HCT116 (cell line): ENCODE measurements at regions not wholly inside any gene's neighbourhood (a gene's known extent, or its start where the extent isn't known, plus 50 kb on each side); places are given as distances from the start of the nearest gene placed in this dataset.

Source experiments
- ATAC-seq: fragments of 200-7000 bp; cut with Tn5 transposase; 2 replicates; pipeline ENCODE4 v1.9.1; 2020; ENCODE audit warnings: mild to moderate bottlenecking, moderate library complexity
- BruUV-seq: library from RNA; stranded (reverse); fragments of 400-500 nt; replicated peaks from 2 replicates; lab custom pipeline; 2021; lab: Mats Ljungman, UMichigan
- CTCF ChIA-PET: fragments of 300-600 bp; sonication (Branson Sonifier 250); formaldehyde crosslinking; loops from one replicate; lab custom pipeline; 2021; ENCODE audit warnings: antibody characterized with exemption; lab: Charles Lee
- POLR2A ChIA-PET: fragments of 300-600, 350-600 bp; sonication (Branson Sonifier 250); formaldehyde crosslinking; loops from one replicate; lab custom pipeline; 2021; ENCODE audit warnings: antibody characterized with exemption; lab: Charles Lee
- RAD21 ChIA-PET, 2 experiments: fragments of 300-600 bp; sonication (Branson Sonifier 250); formaldehyde crosslinking; loops; one replicate each; lab custom pipeline; 2023; ENCODE audit warnings: low total read pairs in 2 of 2; ENCODE audit not compliant: uncharacterized antibody in 2 of 2, unreplicated experiment in 2 of 2, low non-redundant PET in 1 of 2; lab: Charles Lee
- DNase-seq: peaks from one replicate; pipeline ENCODE4 v3.0.0-alpha.2; 2010; ENCODE audit warnings: low read depth, low spot score
- H2AFZ ChIP-seq: fragments of 200-600 bp; shearing (Covaris generic), sonication (generic); 2 replicates; pipeline ENCODE4 v1.6.1; 2017; ENCODE audit warnings: low read depth, mixed run types, mixed read lengths, antibody characterized with exemption, low read length; ENCODE audit not compliant: poor library complexity, severe bottlenecking
- H3K27ac ChIP-seq: 2 replicates; pipeline ENCODE4 v1.5.1; 2012; ENCODE audit warnings: low read depth, low read length
- H3K27me3 ChIP-seq: fragments of 200-600 bp; sonication (generic); 2 replicates; pipeline ENCODE4 v1.6.1; 2016; ENCODE audit warnings: mixed run types, low read length, mixed read lengths; ENCODE audit not compliant: insufficient read depth
- H3K36me3 ChIP-seq, 2 experiments: fragments of 200-500 bp in 1 of 2; fragments of 200-600 bp in 1 of 2; sonication (Bioruptor generic) in 1 of 2; sonication (generic) in 1 of 2; 2 replicates each; pipeline versions ENCODE4 v1.5.1 to v1.6.1; 2014 to 2016; ENCODE audit warnings: low read length in 2 of 2, inconsistent platforms in 1 of 2, mixed read lengths in 1 of 2, mixed run types in 1 of 2; ENCODE audit not compliant: insufficient read depth in 2 of 2, control insufficient read depth in 1 of 2
- H3K4me1 ChIP-seq, 2 experiments: fragments of 200-600 bp in 1 of 2; sonication (generic) in 1 of 2; 2 replicates each; pipeline versions ENCODE4 v1.5.1 to v1.6.1; 2012 to 2017; ENCODE audit warnings: low read length in 2 of 2, inconsistent platforms in 1 of 2, mild to moderate bottlenecking in 1 of 2, mixed read lengths in 1 of 2, mixed run types in 1 of 2, moderate library complexity in 1 of 2; ENCODE audit not compliant: insufficient read depth in 2 of 2, control insufficient read depth in 1 of 2
- H3K4me2 ChIP-seq: fragments of 200-600 bp; sonication (generic); 2 replicates; pipeline ENCODE4 v1.6.1; 2017; ENCODE audit warnings: mixed run types, low read length, mixed read lengths
- H3K4me3 ChIP-seq, 2 experiments: fragments of 200-600 bp in 1 of 2; sonication (generic) in 1 of 2; replicated peaks in 1 of 2; 2 replicates each; pipeline ENCODE4 v1.5.1; 2011 to 2016; ENCODE audit warnings: low read length in 2 of 2, control low read depth in 1 of 2, low read depth in 1 of 2, mild to moderate bottlenecking in 1 of 2, mixed read lengths in 1 of 2, mixed run types in 1 of 2
- H3K79me2 ChIP-seq: fragments of 200-600 bp; sonication (generic); 2 replicates; pipeline ENCODE4 v1.6.1; 2017; ENCODE audit warnings: mild to moderate bottlenecking, mixed run types, low read length, moderate library complexity, mixed read lengths; ENCODE audit not compliant: insufficient read depth
- H3K9ac ChIP-seq: fragments of 200-600 bp; sonication (generic); 2 replicates; pipeline ENCODE4 v1.6.1; 2016; ENCODE audit warnings: low read length, mixed read lengths
- H3K9me2 ChIP-seq: fragments of 200-600 bp; sonication (generic), shearing (Covaris generic); 2 replicates; pipeline ENCODE4 v1.6.1; 2017; ENCODE audit warnings: mixed run types, mild to moderate bottlenecking, moderate library complexity; ENCODE audit not compliant: insufficient read depth
- H3K9me3 ChIP-seq, 2 experiments: fragments of 200-500 bp in 1 of 2; fragments of 200-600 bp in 1 of 2; sonication (Bioruptor generic) in 1 of 2; sonication (generic) in 1 of 2; 2 replicates each; pipeline ENCODE4 v1.6.1; 2014 to 2017; ENCODE audit warnings: low read length in 2 of 2, mixed read lengths in 2 of 2, inconsistent platforms in 1 of 2, low read depth in 1 of 2, mild to moderate bottlenecking in 1 of 2, mixed run types in 1 of 2, moderate library complexity in 1 of 2; ENCODE audit not compliant: control insufficient read depth in 1 of 2, insufficient read depth in 1 of 2
- H4K20me1 ChIP-seq: fragments of 200-600 bp; sonication (generic), shearing (Covaris generic); 2 replicates; pipeline ENCODE4 v1.6.1; 2017; ENCODE audit warnings: mixed run types, mild to moderate bottlenecking, moderate library complexity; ENCODE audit not compliant: insufficient read depth
- ELF1 ChIP-seq: IDR thresholded peaks from 2 replicates; pipeline ENCODE4 v1.6.1; 2012; ENCODE audit warnings: low read depth, borderline replicate concordance
- intact Hi-C: fragments of 100-400 bp; cut with micrococcal nuclease; formaldehyde crosslinking; loops from 2 replicates; pipeline ENCODE4 v1.10.0; 2022
- TF ChIP-seq, protein P1 (sequence below): IDR thresholded peaks from 2 replicates; pipeline ENCODE4 v1.6.1; 2012
- TF ChIP-seq, protein P2 (sequence below): IDR thresholded peaks from 2 replicates; pipeline ENCODE4 v1.6.1; 2011; ENCODE audit warnings: mild to moderate bottlenecking, low read length, moderate library complexity; ENCODE audit not compliant: insufficient replicate concordance; ENCODE audit errors: extremely low read depth

DNA sequence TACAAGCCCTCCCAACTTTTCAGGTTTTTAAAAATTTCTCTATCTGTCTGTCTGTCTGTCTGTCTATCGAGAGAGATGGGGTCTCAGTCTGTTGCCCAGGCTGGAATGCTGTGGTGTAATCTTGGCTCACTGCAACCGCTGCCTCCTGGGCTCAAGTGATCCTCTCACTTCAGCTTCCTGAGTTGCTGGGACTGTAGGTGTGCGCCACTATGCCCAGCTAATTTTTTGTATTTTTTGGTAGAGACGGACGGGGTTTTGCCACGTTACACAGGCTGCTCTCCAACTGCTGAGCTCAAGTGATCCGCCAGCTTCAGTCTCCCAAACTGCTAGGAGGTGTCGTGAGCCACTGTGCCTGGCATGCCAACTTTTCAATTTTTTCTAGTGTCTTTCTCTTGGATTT lies 437.2 kb downstream of the PCNX1 start:
- no peak overlapping the region for H3K27ac ChIP-seq
- no peak overlapping the region for H2AFZ ChIP-seq
- no peak for DNase-seq
- no peaks in the 10 kb centered on the region for H3K9me2 ChIP-seq
- TF ChIP-seq, protein P1, sequence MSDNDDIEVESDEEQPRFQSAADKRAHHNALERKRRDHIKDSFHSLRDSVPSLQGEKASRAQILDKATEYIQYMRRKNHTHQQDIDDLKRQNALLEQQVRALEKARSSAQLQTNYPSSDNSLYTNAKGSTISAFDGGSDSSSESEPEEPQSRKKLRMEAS, result no peak
- no peak overlapping the region for H3K4me3 ChIP-seq
- H3K27me3 ChIP-seq, result no peaks in the 10 kb centered on the region
- no peaks in the 10 kb centered on the region for H3K9me3 ChIP-seq
- CTCF ChIA-PET, result no interaction called here
- POLR2A ChIA-PET, result no interaction called here
- no peak overlapping the region for H3K4me2 ChIP-seq
- H3K36me3 ChIP-seq, result no peaks in the 10 kb centered on the region
- H3K79me2 ChIP-seq, result peaks cover 51% of the 10 kb centered on the region
- H3K9ac ChIP-seq, result no peak overlapping the region
- no peaks in the 10 kb centered on the region for H3K4me1 ChIP-seq
- H4K20me1 ChIP-seq, result no peaks in the 10 kb centered on the region
- intact Hi-C loops, result no loop called here
- no peak for ATAC-seq
- BruUV-seq, result no TSS peak
- RAD21 ChIA-PET, result no interaction called here

DNA sequence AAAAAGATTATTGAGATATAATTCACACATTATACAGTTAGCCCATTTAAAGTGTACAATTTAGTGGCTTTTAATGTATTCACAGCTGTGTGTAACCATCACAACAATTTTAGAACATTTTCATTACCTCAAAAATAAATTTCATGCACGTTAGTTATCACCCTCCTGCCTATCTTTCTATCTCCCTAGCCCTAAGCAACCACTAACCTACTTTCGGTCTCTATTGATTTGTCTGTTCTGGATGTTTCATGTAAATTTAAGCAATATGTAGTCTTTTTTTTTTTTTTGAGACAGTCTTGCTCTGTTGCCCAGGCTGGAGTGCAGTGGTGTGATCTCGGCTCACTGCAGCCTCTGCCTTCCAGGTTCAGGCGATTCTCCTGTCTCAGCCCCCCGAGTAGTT lies 439.4 kb downstream of the PCNX1 start:
- Histone ChIP-seq H3K9me2 (no peaks in the 10 kb centered on the region), H2AFZ (no peak overlapping the region), H3K79me2 (peaks cover 42% of the 10 kb centered on the region), H4K20me1 (no peaks in the 10 kb centered on the region), H3K4me3 (no peak overlapping the region), H3K9me3 (no peaks in the 10 kb centered on the region), H3K36me3 (no peaks in the 10 kb centered on the region), H3K27ac (no peak overlapping the region), H3K4me2 (no peak overlapping the region), H3K4me1 (no peaks in the 10 kb centered on the region), H3K27me3 (no peaks in the 10 kb centered on the region), H3K9ac (no peak overlapping the region)
- BruUV-seq, result no TSS peak
- ChIA-PET CTCF (no interaction called here), POLR2A (no interaction called here), RAD21 (no interaction called here)
- DNase-seq (no peak), ATAC-seq (no peak)
- TF ChIP-seq, protein P1, result no peak
- TF ChIP-seq ELF1, result no peak
- TF ChIP-seq, protein P2, sequence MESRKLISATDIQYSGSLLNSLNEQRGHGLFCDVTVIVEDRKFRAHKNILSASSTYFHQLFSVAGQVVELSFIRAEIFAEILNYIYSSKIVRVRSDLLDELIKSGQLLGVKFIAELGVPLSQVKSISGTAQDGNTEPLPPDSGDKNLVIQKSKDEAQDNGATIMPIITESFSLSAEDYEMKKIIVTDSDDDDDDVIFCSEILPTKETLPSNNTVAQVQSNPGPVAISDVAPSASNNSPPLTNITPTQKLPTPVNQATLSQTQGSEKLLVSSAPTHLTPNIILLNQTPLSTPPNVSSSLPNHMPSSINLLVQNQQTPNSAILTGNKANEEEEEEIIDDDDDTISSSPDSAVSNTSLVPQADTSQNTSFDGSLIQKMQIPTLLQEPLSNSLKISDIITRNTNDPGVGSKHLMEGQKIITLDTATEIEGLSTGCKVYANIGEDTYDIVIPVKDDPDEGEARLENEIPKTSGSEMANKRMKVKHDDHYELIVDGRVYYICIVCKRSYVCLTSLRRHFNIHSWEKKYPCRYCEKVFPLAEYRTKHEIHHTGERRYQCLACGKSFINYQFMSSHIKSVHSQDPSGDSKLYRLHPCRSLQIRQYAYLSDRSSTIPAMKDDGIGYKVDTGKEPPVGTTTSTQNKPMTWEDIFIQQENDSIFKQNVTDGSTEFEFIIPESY, result no peak
- intact Hi-C loops, result no loop called here
